ENCODE measurements at regions not wholly inside any gene's neighbourhood (a gene's known extent, or its start where the extent isn't known, plus 50 kb on each side); places are given as distances from the start of the nearest gene placed in this dataset.
"Not testable (repeated sequence)": the region's sequence is repeated elsewhere in the genome, so short reads cannot be mapped to it uniquely, and the experiment has no call there.

DNA sequence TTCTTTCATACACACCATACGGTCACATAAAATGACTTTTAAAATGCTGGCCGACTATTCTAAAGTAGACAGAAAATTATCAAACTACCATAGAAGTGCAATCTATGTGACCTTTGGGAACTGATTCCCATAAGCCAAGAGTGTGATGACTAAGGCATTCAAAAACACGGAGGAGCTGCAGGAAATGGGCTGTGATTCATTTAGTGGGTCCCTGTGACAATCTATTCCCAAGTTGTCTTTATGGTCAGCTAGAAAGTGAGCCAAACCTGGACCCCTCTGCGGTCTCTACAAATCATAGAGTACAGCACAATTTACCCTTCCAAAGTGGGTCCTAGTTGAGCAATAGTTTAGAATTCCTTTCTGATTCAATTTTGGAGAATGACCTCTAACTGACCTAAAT is 251.5 kb upstream of the CBLB start:
- no peak for DNase-seq (ENCODE audit: low read depth)

DNA sequence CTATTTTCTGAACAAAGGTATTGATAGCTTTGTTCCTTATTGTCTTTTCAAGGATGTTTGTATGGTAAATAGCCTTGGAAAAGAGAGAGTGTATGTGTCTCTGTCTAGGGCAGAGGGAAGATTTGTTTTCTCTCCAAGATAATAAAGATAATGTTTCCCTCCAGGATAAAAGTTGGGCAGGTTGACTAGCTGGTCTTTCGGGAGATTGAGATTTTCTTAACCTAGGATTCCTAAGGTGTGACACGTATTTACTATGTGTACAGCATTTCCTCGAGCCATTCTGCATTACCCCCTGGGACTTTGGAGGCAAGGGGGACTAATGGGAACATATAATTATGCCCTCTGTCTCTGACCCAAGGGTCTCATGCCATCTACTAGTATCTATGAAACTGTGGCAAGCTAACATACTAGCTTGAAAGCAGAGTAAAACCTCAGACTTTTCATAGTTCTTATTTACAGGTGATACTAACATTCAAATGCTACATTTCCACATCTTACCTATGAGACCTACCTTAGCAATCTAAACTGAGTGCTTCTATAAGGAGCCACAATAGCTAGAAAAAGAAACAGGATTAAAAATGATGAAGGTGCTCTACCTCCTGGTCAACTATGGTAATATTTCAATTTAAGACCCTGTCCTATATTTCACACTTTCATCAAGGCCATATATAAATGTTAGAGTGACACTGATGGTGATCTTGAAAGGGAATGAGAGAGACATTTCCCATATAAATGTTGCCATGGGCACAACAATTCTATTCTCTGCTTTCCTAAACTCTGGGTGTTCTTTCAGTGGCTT is 252.9 kb upstream of the CBLB start:
- no peak for DNase-seq (ENCODE audit: low read depth)

DNA sequence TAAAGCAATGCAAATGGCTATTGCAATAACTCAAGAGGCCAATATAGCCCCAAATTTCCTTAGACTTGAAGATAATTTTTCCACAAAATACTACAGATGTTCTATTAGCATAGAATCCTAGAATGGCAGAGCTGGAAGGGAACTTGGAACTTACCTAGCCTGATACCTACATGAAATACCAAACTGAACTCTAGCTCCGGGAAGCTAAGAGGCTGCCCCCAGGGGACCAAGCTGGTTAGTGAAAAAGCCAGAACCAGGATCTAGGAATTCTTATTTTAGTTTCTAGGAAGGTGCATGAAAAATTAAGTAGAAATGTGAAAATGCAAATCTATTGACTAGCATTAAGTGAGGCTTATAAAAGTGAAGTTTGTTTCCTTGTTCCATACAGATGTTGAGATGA is 256.0 kb upstream of the CBLB start:
- DNase-seq (ENCODE audit: low read depth) = no peak

DNA sequence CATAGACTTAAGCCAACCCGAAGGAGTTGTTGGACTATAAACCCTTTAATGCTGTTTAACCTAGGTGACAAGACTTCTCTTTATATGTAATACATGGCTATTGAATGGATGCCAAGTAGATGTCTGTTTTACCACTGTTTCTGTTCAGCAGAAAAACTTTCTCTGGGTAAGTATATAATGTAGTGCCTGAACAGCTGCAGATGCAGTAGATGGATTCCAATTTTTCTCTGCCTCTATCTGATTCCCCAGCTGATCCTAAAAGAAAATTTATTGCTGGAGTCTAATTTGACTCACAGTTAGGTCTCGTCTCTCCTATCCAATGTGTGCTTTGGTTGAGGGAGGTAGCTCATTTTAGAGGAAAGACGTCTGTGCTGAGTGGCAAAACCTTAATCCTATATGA is 256.5 kb upstream of the CBLB start:
- DNase-seq (ENCODE audit: low read depth) = no peak

DNA sequence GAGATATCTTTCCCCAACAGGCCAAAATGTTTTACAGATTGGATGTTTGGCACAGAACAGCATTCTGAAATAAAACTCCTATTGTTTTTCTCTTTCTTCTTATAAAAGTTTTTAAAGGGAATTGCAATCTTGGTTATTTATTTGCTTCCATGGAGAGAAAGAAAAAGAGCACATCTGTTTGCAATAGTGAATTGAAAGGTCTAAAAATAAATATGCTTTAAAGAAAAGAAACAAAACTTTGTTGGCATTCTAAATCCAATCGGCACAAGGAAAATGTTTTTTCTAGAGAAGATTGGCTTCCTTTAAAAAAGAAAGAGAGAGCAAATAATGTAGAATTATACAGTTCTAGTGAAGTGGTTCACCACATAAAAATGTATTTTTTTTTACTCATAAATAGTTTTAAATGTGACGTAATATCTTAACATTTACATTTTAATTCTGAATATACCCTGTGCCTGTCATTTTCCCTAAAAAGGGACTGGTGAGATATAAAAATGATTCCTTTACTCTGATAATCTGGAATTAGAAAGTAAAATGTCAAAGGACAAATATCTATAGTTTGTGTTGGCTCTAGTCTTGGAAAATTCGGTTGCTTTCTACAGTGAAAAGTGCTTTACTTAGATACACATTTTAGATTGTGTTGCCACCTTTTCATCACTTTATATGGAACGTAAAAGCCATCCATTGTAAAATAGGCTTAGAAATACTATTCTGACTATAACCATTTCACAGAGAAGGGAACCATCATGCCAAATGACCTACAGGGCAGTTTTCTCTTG is 257.4 kb upstream of the CBLB start:
- no peak for DNase-seq (ENCODE audit: low read depth)

DNA sequence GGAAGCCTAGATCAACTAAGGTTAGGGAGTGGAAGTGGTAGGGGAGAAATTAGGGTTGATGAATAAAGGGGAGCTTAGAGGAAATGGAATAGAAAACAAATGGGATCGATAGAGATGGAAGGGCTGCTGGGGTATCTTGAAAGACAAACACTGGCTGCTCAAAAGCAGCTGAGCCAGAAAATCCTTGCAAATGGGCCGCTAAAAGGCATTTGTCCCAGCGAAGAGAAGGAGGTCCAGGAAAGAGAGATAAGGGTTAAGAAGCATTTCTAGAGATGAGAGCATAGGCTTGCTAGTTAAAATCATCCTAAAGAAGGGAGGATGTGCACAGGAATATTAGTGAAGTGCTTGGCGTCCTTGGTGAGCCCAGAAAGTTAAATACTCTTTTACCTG is 258.0 kb upstream of the CBLB start:
- no peak for DNase-seq (ENCODE audit: low read depth)

DNA sequence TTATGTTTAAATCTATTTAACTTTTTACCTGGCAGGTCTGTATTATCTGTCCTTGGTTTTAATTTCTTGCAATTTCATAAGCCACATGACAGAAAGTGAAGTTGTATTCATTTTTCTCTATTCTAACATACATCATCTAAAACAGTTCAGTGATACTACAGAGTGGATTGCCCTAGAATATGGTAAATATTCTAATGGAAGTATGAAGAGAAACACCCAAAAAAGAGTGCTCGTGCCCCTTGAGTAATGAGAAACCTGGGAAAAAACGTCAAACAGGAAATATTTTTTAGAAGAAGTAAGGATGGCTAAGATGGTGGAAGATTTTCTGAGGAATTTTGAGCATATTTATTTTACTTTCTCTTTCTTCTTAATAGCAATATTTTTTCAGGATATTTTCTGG is 261.1 kb upstream of the CBLB start:
- DNase-seq (ENCODE audit: low read depth) = no peak

DNA sequence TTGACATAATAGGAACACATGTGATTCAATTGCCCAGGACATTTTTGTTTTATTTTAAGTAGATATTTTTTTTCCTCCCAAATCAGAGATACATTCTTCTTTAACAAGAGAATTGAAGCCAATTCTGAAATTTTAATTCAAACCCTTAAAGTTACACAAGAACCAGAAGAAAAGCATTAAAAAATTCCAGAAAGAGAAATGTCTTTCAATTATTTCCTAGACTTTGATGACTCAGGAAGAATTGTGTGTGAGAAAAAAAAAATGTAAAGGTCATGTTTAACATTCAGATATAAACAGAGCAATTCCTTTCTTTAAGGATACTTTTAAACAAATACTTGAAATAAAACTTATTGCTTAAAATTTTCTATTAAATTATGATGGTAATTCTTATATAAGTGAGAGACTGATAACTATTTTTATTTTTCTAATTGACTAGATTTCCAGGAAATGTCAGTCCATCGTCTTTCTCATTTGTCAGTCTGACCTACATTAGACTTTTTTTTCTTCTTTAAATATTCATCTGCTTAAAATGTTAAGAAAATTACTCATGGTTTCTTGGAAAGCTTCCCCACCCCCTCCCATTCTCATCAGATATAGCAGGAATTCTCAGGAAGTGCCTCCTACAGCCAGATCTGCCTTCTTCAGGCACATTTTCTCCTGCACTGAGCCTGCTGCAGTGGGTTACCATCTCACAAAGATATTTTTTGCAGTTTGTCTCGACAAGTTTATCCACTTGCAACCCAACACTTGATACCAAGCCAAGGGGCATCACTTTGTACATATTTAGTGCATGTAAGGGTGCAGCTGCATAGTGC is 261.8 kb upstream of the CBLB start:
- DNase-seq (ENCODE audit: low read depth) = peak; percentile 51

DNA sequence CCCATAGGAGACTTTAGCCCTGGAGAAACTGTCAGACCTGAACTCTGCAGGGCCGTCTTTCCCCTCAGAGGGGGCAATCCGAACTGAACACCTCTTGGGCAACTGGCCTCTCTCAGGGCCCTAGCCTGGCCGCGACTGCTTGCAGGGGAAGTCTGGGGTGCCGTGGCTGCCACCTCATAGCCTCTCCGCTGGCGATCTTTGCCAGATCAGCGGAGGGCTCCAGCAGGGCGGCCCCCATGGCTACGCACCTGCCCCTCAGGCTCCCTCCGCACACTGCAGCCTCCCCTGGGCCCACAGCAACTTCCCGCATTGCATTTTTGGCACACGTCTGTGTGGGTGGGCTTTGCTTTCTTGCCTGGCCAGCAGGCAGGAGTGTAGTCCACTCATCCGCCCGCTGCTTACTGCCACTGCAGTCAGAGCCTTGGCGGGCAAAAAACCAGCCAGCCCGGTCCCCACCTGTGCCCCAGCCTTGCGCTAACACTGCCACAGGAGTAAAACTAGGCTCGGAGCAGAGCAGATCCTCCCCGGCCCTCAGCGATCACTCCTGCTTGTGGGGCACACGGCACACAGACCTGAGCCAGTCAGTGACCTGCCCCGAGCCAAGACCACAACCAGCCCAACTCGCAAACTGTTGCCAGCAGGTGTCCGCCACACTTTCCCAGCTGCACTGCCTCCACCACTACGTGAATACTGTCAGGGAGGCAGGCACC is 266.8 kb upstream of the CBLB start:
- DNase-seq (ENCODE audit: low read depth) = no peak

DNA sequence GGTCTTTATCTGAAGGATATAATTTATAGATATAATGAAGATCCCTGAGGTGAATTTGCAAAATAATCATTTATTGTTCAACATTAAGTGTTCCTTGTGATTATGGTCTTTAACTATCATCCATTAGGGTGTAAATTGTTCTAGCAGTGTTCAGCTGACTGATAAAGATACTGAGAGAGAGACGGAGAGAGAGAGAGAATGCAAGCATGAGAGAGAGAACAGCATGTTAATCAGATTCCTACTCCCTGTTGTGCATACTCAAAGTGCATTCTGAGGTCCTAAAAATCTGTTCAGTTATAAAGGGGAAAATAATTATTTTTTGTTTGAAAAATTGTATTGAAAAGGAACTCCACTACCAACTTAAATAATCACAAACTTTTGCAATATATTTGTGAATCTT is 271.0 kb upstream of the CBLB start:
- no peak for DNase-seq (ENCODE audit: low read depth)

DNA sequence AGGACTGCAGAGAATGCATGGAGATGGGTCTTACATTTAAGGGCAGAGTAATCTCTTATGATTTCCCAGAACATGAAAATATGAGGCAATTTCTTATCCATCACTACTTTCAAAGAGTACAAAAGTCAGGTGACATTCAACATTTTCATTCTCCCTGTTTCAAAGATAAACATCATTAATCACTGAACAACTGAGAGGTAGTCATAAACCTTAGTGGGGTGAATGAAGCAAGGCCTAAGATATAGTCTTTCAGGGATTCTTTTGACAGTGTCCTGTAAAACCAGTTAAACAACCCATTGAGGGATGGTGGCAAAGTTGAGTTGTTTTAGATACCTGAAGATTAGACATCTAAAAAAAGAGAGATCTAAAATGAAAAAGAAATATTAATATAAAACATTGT is 271.6 kb upstream of the CBLB start:
- DNase-seq (ENCODE audit: low read depth) = no peak

DNA sequence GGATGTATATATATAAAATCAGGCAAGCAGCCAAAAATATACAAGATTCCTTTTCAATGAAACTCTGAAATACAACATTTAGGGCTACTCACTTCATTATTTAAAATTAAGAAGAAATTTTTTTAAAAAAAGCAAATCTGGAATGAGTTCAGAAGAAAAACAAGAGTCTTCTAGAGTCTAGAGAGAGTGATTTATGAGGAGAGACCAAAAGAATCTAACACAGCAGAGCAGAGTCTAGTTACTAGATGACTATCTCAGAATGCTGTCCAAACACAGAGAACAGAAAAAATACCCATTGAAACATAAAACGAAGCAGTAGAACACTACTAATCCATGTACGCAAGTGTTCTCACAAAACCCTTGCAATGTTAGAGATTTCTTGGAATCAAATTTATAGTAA is 275.2 kb upstream of the CBLB start:
- no peak for DNase-seq (ENCODE audit: low read depth)

DNA sequence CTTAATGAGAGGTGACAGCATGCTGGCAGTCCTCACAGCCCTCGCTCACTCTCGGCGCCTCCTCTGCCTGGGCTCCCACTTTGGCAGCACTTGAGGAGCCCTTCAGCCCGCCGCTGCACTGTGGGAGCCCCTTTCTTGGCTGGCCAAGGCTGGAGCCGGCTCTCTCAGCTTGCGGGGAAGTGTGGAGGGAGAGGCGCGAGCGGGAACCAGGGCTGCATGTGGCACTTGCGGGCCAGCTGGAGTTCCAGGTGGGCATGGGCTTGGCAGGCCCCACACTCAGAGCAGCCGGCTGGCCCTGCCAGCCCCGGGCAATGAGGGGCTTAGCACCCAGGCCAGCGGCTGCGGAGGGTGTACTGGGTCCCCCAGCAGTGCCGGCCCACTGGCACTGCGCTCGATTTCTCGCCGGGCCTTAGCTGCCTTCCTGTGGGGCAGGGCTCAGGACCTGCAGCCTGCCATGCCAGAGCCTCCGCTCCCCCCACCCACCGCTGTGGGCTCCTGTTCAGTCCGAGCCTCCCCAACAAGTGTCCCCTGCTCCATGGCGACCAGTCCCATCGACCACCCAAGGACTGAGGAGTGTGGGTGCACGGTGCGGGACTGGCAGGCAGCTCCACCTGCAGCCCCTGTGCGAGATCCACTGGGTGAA is 279.7 kb upstream of the CBLB start:
- DNase-seq (ENCODE audit: low read depth) = not testable (repeated sequence)

DNA sequence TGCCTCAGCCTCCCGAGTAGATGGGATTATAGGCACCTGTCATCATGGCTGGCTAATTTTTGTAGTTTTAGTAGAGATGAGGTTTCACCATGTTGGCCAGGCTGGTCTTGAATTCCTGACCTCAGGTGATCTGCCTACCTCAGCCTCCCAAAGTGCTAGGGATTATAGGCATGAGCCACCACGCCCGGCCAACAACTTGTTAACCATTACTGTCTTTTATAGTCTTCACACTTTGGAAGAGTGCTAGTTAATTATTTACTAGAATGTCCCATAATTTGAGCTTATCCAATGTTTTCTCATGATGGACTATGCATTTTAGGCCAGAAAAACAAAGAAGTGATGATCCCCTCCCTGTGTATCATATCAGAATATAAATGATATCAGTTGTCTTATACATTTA is 288.6 kb upstream of the CBLB start:
- DNase-seq (ENCODE audit: low read depth) = no peak

DNA sequence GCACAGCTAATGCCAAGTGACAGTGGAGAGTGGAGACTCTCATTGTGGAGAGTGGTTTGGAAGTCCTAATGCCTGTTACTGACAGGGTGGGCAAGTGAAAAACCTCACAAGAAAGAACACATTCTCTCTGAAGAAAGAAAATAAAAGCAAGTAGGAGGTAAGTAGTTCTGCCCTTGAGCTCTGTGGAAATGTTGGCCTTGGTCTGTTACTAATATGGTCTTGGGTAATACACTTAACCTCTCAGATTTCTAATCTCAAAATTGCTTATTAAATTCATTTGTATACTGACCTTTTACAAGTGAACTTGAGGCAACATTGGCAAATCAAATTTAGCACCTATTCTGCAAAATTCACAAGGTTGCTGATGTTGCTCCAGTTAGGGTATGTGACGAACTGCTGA is 291.6 kb upstream of the CBLB start:
- no peak for DNase-seq (ENCODE audit: low read depth)

DNA sequence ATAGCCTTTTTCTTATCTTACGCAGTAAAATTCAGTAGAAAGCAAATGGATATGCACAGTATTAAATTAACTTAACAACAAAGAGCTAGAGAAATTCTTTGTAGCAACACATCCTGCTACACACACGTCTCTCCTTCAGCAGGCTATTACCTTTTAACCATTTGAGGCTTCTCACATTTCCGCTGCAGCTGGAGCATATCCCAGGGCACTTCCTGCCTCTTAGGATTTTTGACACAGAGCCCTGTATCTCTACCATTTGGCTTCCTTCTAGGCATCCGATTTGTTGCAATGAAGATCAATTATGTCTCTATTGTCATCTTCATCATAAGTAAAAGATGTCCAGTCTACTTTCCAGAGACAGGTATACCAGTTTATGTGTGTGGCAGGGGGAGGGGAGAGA is 292.4 kb upstream of the CBLB start:
- no peak for DNase-seq (ENCODE audit: low read depth)

DNA sequence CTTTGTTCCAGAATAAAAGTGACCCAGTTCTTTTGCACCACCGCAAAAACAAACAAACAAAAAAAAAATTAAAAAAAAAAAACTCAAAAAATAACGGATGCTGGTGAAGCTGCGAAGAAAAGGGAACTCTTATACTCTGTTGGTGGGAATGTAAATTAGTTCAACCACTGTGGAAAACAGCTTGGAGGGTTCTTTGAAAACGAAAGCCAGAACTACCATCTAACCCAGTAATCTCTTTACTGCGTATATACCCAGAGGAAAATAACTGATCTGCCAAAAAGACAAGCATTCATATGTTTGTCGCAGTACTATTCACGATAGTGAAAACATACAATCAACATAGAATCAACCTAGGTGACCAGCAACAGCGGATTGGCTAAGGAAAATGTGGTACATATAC is 298.9 kb upstream of the CBLB start:
- DNase-seq (ENCODE audit: low read depth) = no peak

DNA sequence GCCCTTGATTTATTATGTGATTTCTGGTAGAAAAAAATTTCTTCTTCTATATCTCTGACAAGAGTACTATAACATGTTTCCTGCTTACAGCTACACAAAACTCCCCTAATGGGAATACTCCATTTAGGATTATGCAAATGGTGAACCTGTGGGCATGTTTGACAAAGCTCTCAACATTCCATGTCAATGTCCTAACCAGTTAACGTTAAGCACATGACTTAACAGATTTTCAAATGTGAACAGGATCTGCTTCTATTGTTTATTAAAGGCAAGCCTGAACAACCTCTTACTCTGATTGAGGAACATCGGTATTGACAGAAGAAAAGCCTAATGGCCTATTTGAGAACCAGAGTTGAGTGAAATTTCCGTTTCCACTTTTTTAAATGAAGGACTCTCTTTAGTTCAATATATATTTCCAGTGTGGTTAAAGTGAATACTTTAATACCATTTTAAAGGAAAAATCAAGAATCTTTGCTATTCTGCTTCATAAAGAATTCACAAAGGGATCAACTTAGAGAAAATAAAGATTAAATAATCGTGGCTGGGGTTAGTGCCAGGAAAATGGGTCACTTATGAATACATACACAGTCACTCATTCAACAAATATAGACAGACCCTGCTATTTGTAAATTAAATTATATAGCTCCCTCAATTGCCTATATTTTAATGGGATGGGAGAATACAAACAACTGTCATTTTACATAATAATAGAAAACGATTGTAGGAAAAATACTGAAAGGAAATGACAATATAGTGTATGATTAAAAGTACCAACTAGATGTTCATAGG is 300.3 kb upstream of the CBLB start:
- DNase-seq (ENCODE audit: low read depth) = no peak

DNA sequence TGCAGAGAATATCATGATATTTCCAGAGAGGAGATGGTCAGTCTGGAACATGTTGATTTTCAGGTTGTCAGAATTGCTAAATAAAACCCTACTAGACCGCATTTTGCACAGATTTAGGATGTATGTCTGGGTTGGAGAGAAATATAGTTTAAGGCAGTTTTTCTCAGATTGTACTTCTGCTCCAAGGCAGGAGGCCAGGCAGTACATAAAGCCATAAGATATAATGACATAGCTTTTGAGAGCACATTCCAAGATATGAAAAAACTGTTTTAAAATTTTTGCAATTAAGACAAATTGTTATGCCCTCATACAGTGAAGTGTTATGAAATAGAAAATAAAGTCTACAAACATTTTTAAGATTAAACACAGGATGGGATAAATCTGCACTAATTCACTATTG is 301.8 kb upstream of the CBLB start:
- DNase-seq (ENCODE audit: low read depth) = no peak

DNA sequence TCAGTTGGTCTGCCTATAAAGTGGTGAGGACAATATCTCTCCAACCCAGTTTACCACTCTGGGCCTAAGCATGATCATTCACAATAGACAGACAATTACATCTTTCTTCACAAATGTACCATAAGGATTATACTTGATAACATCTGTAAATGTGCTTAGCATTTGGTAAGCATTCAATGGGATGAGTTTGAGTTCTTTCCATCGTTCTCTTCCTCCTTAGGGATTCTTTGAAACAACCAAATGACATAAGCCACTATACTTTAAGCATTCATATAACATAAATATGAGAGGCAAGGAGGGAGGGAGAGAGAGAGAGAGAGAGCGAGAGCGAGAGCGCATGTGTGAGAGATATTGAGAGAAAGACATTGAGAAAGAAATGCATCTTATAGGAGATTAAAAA is 303.3 kb upstream of the CBLB start:
- no peak for DNase-seq (ENCODE audit: low read depth)

DNA sequence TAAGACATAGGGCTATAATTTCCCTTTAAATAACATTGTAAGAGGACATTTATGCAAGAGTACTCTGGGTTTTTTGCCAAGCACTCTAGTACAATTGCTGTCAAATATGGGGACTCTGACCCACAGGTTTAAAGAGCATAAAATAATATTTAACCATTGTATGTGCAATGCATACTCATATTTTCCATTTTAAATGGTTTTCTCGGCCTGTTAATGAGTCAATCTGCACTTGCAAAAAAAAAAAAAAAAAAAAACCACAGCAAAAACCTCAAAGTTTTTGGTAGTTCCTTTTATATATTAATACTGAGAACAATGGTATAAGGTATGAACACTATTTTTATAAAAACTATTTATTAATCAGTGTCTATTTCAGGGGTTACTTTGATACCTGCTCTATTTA is 304.0 kb upstream of the CBLB start:
- no peak for DNase-seq (ENCODE audit: low read depth)

Measured in non-pigmented ciliary epithelial cell (primary cell).